BLaER1 (cell line): ENCODE measurements at regions not wholly inside any gene's neighbourhood (a gene's known extent, or its start where the extent isn't known, plus 50 kb on each side); places are given as distances from the start of the nearest gene placed in this dataset.

Experiments used
- H3K27ac ChIP-seq: shearing (Covaris generic); formaldehyde crosslinking; 2 replicates; pipeline ENCODE4 v1.8.1; 2022
- H3K27me3 ChIP-seq: shearing (Covaris generic); formaldehyde crosslinking; 2 replicates; pipeline ENCODE4 v1.8.1; 2022
- H3K36me3 ChIP-seq: shearing (Covaris generic); formaldehyde crosslinking; 2 replicates; pipeline ENCODE4 v1.8.1; 2022
- H3K4me1 ChIP-seq: shearing (Covaris generic); formaldehyde crosslinking; 2 replicates; pipeline ENCODE4 v1.8.1; 2022
- H3K4me2 ChIP-seq: shearing (Covaris generic); formaldehyde crosslinking; 2 replicates; pipeline ENCODE4 v1.8.1; 2022
- H3K4me3 ChIP-seq: shearing (Covaris generic); formaldehyde crosslinking; 2 replicates; pipeline ENCODE4 v1.8.1; 2022
- H3K9ac ChIP-seq: shearing (Covaris generic); formaldehyde crosslinking; 2 replicates; pipeline ENCODE4 v1.8.1; 2022
- H3K9me3 ChIP-seq: shearing (Covaris generic); formaldehyde crosslinking; 2 replicates; pipeline ENCODE4 v1.8.1; 2022
- H4K20me1 ChIP-seq: shearing (Covaris generic); formaldehyde crosslinking; 2 replicates; pipeline ENCODE4 v1.8.1; 2022
- Cebpa-rat ChIP-seq: shearing (Covaris generic); IDR thresholded peaks from 2 replicates; pipeline ENCODE4 v1.8.1; 2022

DNA sequence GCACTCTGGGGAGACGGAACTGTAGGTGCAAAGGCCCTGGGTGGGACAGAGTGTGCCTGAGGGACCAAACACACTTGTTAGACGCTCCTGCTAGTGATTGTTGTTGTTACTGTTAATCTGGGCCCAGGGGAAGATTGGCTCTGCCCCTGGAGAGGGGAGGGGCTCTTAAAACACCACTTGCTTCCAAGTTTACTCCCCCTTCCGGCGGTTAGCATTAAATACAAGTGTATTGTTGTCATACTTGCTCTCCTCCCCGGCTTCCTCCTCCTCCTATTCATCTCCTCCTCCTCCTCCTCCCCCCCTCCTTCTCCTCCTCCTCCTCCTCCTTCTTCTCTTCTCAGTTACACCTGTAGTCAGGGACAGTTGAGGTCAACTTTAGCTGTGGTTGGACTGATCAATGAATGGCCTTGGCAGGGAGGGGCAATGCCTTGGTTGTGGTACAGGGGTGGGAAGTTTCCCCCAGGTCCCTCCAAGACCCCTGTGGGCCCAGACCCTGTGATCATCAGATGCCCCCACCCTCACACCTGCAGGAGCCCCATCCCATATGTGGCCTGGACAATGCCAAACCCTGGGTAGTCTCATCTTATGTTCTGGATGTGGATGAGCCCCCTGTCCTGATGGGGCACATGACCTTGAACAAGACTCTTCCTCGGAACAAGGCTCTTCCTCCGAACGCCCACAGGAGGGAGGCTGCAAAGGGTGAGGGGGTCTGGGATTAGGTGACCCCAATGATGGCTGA is 217.3 kb downstream of the PTPRU start:
- peaks cover 5% of the 10 kb centered on the region; the same call in 1 of the 2 replicates for H3K4me1 ChIP-seq
- TF ChIP-seq Cebpa-rat, result no peak
- H3K9ac ChIP-seq, result no peak overlapping the region

DNA sequence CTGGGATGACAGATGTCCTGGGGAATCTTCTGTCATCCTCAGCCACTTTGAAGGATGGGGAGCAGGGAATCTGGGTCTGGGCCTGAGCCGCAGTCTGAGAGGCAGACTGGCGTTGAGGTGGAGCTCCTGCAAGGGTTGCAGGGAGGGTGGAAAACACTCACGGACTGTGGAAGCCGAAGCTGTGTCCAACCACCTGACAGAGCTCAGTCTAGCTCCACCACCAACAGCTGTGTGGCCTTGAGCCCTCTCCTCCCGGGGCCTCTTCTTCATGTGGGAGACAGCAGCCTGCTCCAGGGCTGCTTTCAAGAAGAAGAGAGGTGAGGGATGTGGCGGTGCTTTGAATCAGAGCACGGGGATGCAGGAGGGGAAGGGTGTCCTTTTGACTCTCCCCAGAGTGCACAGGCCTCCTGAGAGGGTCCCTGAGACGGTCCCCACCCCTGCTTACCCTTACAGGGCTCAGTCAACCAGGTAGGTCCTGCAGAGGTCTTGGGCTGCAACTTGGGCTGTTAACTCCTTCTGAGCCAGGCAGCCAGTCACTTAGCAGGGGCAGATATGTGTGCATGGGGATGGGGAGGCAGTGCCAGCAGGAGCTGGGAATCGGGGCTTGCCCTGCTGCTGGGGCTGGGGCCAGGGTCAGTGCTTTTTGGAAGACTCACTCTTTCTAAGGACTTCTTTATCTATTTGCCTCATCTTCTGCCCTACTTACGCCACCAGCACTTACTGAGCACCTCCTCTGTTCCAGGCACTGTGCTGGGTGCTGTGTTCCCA is 216.3 kb downstream of the PTPRU start:
- no peaks in the 10 kb centered on the region for H3K9me3 ChIP-seq
- no peak overlapping the region for H3K4me2 ChIP-seq
- H3K27me3 ChIP-seq, result no peaks in the 10 kb centered on the region
- no peaks in the 10 kb centered on the region for H3K36me3 ChIP-seq
- TF ChIP-seq Cebpa-rat, result no peak
- H4K20me1 ChIP-seq, result no peaks in the 10 kb centered on the region
- H3K4me3 ChIP-seq, result no peak overlapping the region
- no peak overlapping the region for H3K27ac ChIP-seq
- H3K9ac ChIP-seq, result no peak overlapping the region
- peaks cover 5% of the 10 kb centered on the region; the same call in 1 of the 2 replicates for H3K4me1 ChIP-seq

More for the DNA sequence above, 217.3 kb downstream of the PTPRU start:
- no peaks in the 10 kb centered on the region for H4K20me1 ChIP-seq
- no peak overlapping the region for H3K4me2 ChIP-seq
- H3K36me3 ChIP-seq, result no peaks in the 10 kb centered on the region
- H3K4me3 ChIP-seq, result no peak overlapping the region
- H3K27me3 ChIP-seq, result peaks cover 4% of the 10 kb centered on the region; the same call in 1 of the 2 replicates
- no peaks in the 10 kb centered on the region for H3K9me3 ChIP-seq
- H3K27ac ChIP-seq, result no peak overlapping the region

DNA sequence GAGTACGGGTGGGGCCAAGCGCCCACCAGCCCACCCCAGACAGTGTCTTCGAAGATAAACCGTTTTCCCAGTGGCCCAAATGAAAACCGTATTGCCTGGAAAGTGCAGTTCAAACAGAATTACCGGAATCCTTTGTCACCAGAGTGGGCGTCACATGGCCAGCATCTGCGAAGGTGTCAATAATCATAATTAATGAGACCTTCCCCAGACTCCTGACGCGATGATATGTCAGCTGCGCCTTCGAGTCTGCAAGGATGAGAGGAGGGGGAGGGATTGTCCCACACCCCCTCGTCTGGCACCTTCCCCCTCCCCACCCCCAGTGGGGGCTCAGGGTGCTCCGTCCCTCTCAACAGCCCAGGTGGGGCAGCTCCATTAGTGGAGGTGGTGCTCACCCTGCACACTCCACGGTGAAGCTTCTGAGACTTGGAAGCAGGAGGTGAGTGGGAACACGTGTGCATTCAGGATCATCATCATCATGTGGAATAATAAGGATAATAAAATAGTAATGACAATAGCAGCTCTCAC is 215.1 kb downstream of the PTPRU start:
- Histone ChIP-seq H3K9ac (no peak overlapping the region), H3K4me2 (no peak overlapping the region), H3K27ac (no peak overlapping the region), H3K4me3 (no peak overlapping the region), H4K20me1 (no peaks in the 10 kb centered on the region), H3K4me1 (peaks cover 5% of the 10 kb centered on the region; the same call in 1 of the 2 replicates), H3K27me3 (no peaks in the 10 kb centered on the region), H3K9me3 (no peaks in the 10 kb centered on the region), H3K36me3 (no peaks in the 10 kb centered on the region)
- TF ChIP-seq Cebpa-rat, result no peak

DNA sequence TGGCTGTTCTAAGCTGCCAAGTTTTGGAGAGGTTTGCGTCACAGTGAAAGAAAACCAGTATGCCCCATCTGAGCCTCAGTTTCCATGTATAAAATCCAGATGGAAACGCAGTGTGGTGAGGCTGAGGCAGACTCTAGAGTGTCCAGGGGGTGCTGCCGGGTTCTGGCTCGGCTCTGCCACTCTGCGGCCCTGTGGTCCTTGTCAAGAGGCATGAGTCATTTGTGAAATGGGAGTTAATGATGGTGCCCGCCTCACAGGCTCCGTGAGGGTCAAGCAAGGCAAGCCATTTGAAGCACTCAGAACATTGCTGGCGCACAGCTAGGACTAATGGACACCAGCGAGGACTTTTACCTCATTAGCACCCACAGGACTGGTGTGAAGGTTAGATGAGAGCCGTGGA is 214.3 kb downstream of the PTPRU start:
- H3K4me3 ChIP-seq, result no peak overlapping the region
- H3K36me3 ChIP-seq, result no peaks in the 10 kb centered on the region
- no peaks in the 10 kb centered on the region for H4K20me1 ChIP-seq
- no peaks in the 10 kb centered on the region for H3K27me3 ChIP-seq
- no peak overlapping the region for H3K4me2 ChIP-seq
- no peaks in the 10 kb centered on the region for H3K9me3 ChIP-seq
- no peak overlapping the region for H3K27ac ChIP-seq
- H3K9ac ChIP-seq, result no peak overlapping the region
- TF ChIP-seq Cebpa-rat, result no peak
- H3K4me1 ChIP-seq, result peaks cover 5% of the 10 kb centered on the region; the same call in 1 of the 2 replicates

DNA sequence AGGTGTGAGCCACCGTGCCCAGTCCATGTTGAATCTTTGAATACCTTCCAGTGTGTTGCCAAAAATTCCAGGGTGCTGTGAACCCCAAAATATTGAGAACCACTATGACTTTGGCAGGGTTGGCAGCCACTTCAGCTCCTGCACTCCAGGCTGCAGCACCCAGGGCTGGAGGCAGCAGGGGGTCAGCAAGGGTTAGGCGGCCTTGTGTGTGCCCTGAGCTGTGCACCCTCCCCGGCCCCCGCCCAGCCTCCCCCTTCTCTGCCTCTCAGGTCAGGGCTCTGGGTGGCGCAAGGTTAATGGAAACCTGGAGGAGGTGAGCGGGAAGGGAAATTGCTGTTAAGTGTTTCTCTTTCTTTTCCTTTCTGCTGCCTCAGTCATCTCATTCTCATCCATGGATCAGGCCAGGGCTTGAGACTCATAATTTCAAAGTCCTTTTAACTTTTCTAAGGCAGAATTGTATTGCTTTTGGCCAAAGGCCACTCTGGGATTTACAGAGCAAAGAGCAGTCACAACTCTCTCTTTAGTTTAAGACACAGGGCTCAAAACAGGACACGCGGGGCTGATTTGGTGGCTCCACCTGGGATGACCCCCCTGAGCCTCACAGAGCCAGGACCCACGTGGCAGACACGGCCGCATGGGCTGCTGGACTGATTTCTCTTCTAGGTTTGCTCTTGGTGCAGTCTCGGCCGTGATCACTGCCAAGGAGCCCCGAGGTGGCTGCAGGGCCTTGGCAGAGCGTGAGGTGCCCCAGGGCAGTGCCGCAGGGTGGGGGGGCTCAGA is 212.3 kb downstream of the PTPRU start:
- Histone ChIP-seq H4K20me1 (no peaks in the 10 kb centered on the region), H3K4me2 (no peak overlapping the region), H3K9me3 (no peaks in the 10 kb centered on the region), H3K27me3 (no peaks in the 10 kb centered on the region), H3K27ac (no peak overlapping the region), H3K9ac (no peak overlapping the region), H3K4me3 (no peak overlapping the region), H3K36me3 (no peaks in the 10 kb centered on the region), H3K4me1 (peaks cover 5% of the 10 kb centered on the region; the same call in 1 of the 2 replicates)
- no peak for TF ChIP-seq Cebpa-rat

DNA sequence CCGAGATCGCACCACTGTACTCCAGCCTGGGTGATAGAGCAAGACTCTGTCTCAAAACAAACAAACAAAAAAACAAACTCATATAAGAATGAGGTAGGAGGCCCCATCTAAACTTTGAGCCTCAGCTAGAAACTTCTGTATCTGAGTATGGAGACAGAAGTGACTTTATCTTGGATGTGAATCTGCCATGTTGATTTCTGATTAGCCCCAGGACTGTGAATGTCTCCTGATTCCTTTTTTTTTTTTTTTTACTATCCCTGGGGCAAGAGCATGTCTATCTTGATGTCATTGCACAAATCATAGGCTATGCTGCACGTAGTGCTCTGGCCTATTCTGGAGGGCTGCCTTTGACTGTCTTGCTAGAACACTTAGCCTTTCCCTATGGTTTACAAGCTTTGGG is 211.0 kb downstream of the PTPRU start:
- Histone ChIP-seq H3K27ac (no peak overlapping the region), H3K36me3 (no peaks in the 10 kb centered on the region), H3K4me3 (no peak overlapping the region), H3K9me3 (no peaks in the 10 kb centered on the region), H3K27me3 (no peaks in the 10 kb centered on the region), H3K4me1 (no peaks in the 10 kb centered on the region), H4K20me1 (no peaks in the 10 kb centered on the region), H3K4me2 (no peak overlapping the region), H3K9ac (no peak overlapping the region)
- no peak for TF ChIP-seq Cebpa-rat

DNA sequence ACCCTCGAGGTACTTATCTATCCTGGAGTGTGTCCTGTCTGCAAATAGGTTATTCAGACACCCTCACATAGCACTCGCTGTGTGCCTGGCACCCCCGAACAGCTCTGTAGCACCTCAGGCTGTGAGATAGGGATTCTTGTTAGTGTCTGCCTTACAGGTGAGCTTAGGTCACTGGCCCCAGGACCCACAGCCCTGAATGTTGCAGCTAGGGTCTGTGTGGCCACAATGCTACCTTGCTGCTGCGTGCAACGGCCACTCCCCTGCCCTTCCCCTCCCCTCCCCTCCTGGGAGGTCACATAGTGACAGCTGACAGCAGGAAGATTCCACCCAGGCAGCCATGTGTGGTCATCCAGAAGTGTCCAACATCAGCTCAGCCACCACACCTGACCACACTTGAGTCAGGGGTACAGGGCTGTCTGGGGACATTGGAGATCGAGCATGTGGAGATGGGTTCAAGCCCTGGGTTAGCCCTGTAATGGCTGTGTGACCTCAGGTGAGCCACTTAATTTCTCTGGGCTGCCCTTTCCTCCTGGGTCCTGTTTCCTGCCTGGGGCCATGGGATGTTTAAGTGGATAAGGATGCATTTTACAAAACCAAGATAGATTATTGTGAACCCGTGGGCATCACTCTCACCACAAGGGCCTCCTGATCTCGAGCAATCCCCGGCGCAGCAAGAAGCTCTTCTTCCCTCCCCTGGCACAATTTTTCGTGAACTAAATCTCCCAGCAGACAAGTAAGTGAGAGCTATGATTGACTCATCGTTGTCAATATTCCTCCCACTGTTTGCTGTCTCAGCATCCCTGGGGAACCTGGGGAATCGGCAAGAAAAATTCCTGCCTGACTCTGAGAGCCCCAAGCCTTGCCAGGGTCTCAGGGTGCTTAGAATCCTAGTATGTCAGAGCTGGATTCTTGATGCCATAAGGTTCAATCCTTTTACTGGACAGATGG is 208.7 kb downstream of the PTPRU start:
- no peaks in the 10 kb centered on the region for H3K9me3 ChIP-seq
- H3K36me3 ChIP-seq, result no peaks in the 10 kb centered on the region
- H3K4me2 ChIP-seq, result no peak overlapping the region
- TF ChIP-seq Cebpa-rat, result no peak
- H3K4me3 ChIP-seq, result no peak overlapping the region
- no peaks in the 10 kb centered on the region for H4K20me1 ChIP-seq
- no peaks in the 10 kb centered on the region for H3K27me3 ChIP-seq
- no peaks in the 10 kb centered on the region for H3K4me1 ChIP-seq
- H3K27ac ChIP-seq, result no peak overlapping the region
- H3K9ac ChIP-seq, result no peak overlapping the region

DNA sequence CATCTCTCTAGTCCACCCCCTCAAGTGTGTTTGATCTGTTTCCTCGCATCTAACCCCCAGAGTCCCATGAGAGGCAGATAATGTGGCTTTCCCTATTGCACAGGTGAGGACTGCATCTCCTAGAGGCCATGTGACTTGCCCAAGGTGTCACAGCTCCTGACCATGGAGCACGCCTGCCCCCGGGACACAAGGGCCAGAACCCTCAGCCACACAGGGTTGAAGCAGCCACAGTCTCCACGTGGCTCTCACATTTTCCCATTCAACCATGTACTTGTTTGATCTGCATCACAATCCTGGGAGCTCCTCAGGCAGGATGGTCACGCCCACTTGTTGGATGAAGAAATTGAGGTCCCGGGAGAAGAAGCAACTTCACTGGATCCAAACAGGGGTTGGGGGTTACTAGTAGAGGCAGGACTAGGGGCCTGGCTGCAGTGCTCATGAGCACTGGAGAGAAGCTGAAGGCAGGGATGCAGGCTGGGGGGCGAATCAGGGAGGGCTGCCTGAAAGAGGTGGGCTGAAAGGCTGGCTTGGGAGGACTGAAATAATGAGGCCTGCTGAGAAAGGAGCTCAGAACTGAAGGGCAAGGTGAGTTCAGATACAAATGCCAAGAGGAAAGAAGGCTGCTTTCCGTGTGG is 207.9 kb downstream of the PTPRU start:
- Histone ChIP-seq H3K9ac (no peak overlapping the region), H3K27ac (no peak overlapping the region), H3K4me2 (no peak overlapping the region), H4K20me1 (no peaks in the 10 kb centered on the region), H3K27me3 (no peaks in the 10 kb centered on the region), H3K4me3 (no peak overlapping the region), H3K4me1 (no peaks in the 10 kb centered on the region), H3K9me3 (no peaks in the 10 kb centered on the region), H3K36me3 (no peaks in the 10 kb centered on the region)
- TF ChIP-seq Cebpa-rat, result no peak
